Heart left ventricle (tissue), 13 donors: ENCODE measurements at regions not wholly inside any gene's neighbourhood (a gene's known extent, or its start where the extent isn't known, plus 50 kb on each side); places are given as distances from the start of the nearest gene placed in this dataset.

Source experiments
- CTCF ChIP-seq, 12 donors: fragments of 200-600 bp; sonication (generic) in 4 of 12; IDR thresholded peaks; one replicate each; pipeline versions ENCODE4 v1.5.0 to v1.8.0; 2018 to 2022; ENCODE audit warnings: antibody characterized with exemption in 12 of 12, mild to moderate bottlenecking in 5 of 12
- POLR2A ChIP-seq, 2 donors: fragments of 450-650 bp; IDR thresholded peaks; one replicate each; pipeline ENCODE4 v1.6.1; 2017; ENCODE audit warnings: antibody characterized with exemption in 2 of 2, mild to moderate bottlenecking in 2 of 2, moderate library complexity in 2 of 2
- donor health status: ischemic (EF 13 %, LVEDD 7.1; RV severe dilation, severe dysfunction).
- donor health status: DM: no; HTN: yes; CAD: no.
- donor health status: DM: no; HTN: no; CAD: no.
- donor health status: ischemic (EF 25% LVEDD 6.9; RV normal size, moderate dysfunction).
- donor health status: ischemic (EF 25% LVEDD 5.7; RV mildly dilated, moderate dysfunction).
- donor health status: ischemic (EF 35%, LVEDD 5.7; RV mildly dilated, moderate dysfunction).
- donor health status: nonischemic (EF 11% LVEDD 7.7; RV severe dilation, severe dysfunction).
- donor health status: DM: yes; HTN: yes; CAD: no.
- donor health status: PGD.
- donor health status: ischemic (EF 29% LVEDD 5.4; RV normal size, mild dysfunction).
- donor health status: nonischemic (EF 23%, LVEDD 6.1; RV moderate dilation, normal function).

- TF ChIP-seq CTCF (IDR thresholded peaks at IDR 0.05), result no peak
- no peak for TF ChIP-seq POLR2A (IDR thresholded peaks at IDR 0.05)
Measured at GRCh38 chr2:194464964-194465638, 1191.9 kb upstream of the SLC39A10 start.
